LHCN-M2 (cell line): ENCODE measurements at regions not wholly inside any gene's neighbourhood (a gene's known extent, or its start where the extent isn't known, plus 50 kb on each side); places are given as distances from the start of the nearest gene placed in this dataset.
A peak's percentile ranks its signal among the peaks of the same experiment; 100 is the strongest.

Source experiments
- DNase-seq: peaks from one replicate; pipeline ENCODE4 v3.0.0-alpha.2; 2012; ENCODE audit warnings: low read depth

DNA sequence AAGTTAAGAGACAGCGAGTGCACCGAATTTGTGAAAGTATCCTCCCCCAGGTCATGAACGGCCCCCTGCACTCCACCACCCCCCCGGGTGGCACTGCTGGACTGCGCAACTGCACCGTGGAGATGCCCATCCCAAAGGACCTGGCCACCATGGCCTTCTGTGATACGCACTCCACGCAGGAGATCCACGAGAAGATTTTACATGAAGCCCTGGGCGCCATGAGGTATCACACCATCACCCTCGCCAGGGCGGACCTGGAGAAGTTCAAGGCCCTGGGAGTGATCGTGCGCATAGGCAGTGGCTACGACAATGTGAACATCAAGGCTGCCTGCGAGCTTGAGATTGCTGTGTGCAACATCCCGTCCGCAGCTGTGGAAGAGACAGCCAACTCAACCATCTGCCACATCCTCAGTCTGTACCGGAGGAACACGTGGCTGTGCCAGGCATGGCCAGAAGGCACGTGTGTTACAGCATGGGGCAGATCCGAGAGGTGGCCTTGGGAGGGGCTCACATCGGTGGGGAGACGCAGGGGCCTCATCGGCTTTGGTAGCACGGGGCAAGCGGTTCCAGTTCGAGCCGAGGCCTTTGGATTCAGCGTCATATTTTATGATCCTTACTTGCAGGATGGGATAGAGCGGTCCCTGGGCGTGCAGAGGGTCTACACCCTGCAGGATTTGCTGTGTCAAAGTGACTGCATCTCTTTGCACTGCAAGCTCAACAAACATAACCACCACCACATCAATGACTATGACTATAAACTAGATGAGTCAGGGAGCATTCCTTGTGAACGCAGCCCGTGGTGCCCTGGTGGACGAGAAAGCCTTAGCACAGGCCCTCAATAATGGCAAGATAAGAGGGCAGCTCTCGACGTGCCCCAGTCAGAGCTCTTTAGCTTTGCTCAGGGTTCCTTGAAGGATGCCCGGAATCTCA is 290.8 kb upstream of the MC4R start:
- DNase-seq = no peak

DNA sequence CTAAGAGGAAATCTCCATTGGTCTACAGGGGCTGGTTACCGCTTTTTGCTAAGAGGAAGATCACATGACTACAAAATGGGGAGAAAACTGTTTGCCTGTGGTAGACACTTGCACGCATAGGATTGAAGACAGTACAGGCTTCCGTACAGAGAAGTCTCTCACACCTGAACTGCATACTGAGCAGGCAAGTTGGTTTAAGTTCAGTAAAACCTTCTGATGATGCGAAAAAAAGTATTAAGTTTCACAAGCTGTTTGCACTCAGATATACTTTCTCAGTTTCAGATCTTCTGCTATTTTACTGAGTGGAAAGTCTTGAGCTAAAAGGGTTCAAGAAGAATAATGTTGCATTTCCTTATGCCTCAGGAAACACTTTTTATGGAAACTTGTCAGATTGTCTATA is 292.2 kb upstream of the MC4R start:
- DNase-seq = no peak

DNA sequence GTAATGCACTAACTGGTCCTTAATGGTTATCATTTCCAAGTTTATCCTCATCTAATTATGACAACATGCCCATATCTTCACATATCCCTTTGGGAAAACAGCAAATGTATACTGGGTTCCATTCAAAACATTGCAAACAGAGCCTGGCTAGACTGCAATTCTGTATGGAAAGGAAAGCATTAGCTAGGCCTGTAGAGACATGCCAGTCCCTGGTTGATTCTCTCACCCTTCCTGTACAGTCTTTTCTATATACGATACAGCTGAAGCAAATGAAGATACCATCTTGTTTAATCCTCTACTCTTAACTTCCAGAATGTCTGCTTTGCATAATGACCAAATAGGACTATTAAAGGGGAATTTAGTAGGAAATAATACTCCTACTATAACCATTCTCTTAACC is 294.4 kb upstream of the MC4R start:
- DNase-seq = no peak

DNA sequence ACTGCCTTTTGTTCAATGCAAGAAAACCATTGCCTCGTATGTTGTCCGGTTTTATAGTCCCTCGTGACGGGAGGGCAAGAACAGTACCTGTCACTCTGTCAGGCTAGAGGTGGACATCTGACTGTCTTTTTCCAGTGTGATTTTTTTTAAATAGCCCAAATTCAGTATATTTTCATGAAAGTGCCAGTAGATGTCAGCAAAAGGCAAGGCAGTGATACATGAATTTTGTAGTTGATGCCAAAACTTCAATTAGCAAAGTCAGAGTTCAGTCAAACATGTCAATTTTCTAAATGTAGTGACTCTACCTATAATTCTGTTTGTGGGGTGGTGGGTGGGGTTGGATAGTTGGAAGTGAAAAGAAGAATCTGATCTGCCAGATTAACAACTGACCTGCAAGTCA is 296.0 kb upstream of the MC4R start:
- DNase-seq = no peak

DNA sequence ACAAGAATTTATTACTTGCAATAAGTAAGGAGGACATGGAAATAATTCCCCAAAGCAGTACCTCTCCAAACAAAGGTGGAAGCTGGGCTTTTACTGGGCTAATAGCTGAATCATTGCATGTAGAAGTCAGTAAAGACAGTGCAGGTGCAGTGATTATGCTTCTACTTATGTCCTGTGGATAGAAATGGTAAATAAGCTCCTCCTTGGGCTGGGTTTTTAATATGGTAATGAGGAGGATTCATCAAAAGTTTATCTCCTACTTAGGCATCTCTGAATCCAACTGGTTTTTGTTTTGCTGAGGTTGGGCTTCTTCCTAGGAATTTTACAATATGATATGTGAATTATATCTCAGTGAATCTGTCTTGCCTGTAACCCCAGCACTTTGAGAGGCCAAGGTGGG is 297.4 kb upstream of the MC4R start:
- no peak for DNase-seq

DNA sequence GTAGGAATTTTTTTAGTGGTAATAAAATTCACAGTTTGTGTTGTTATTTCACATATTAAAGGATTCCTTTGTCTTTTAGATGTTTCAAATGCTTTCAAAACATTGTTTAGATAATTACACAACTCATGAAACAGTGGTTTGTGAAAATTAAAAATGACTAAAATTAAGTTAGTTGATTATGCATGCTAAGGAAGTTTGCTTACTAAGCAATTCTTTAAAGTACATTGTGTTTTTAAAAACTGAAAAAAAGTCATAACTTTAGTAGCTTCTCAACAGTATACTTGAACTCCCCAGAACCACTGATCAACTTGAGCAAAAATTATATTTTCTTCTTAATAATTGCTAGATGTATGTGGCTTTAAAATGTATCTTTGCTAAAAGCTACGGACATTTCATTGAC is 298.4 kb upstream of the MC4R start:
- no peak for DNase-seq

DNA sequence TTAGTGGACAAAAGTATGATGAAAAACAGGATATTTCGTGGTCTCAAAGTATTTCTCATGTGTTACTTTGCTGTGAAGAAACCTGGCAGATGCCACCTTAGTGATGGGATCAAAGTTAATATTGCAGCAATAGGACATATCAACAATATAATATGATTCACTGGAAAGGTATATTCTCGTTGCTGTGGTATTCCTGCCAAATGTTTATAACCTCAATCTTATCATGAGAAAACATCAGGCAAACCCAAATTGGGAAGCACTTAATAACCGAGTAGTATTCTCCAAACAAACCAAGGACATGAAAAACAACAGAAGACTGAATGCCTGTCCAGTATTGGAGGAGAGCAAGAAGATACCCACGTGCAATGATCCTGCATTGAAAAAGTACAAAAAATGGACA is 302.6 kb upstream of the MC4R start:
- DNase-seq = no peak

DNA sequence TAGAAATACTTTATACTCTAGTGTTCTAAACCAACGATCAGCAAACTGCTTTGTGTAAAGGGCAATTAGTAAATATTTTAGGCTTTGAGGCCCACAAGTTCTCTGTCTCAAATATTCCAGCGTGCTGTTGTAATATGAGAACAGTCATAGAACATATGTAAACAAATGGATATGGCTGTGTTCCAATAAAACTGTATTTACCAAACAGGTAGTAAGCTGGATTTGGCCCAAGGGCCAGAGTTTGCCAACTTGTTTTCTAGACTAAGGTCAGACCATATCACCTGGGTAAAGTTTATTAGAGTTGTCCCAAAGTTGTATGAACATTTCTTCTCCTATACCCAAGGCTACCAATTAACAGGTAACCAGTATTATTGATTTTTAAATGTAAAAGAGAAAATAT is 303.2 kb upstream of the MC4R start:
- DNase-seq = no peak

DNA sequence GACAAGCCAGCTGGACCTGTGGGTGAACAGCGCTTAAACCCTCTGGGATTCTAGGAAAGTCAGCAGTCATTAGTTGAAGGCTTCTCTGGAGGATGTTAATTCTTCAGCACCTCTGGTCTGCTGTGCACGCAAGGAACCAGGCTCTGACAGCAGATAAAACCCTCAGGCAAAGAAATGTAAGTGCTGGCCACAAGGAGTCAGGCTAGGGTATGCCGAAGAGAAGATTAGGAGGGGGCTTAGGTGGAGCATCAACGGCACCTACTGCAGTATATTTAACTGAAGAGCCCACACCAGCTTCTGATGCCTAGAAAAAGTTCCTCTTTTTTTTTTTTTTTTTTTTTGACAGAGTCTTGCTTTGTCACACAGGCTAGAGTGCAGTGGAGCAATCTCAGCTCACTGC is 304.2 kb upstream of the MC4R start:
- no peak for DNase-seq

DNA sequence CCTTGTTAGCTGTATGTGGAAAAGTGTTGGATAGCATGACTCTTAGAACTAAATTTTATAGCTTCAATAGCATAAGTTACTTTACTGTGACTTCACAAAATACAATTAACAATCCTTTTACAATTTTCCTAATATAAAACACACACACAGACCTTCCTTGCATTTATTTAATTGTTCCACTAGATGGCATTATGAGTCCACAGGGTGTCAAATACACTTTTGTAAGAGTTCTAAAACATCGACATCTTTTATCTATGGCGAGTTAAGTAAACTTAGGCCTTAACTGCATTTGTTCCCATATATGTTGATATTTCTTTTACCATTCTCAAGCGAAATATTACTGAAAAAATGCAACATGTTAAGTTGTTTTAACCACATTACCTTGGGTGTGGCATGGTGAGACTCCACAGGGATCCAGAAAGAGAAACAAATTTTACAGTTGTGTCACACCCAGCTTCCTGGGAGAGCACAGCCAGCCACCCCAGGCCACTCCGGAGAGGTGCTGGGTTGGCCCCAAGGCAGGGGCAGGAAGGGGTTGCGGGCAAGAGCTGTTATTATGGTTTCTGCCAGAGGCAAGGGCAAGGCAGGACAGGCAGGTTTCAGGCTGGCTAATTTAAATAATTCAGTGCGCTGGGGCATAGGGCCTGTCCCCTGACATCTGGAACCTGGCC is 312.4 kb upstream of the MC4R start:
- DNase-seq = peak; percentile 21

DNA sequence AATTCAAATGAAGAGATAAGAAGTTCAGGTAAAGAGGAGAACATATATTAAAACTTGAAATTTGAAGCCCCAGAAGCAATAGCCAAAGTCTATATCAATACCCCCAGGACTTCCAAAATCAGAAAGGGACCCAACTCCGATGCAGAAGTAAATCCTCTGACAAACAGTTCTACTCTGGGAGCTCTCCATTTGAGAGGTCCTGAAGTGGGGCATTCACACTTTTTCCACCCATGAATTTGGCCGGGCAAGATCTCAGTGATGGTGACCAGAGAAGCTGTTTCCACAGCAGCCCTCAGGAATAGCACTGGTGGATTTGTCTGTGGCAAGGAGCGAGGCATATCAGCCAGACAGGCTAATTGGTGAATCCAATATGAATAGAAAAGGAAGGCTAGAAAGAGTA is 313.6 kb upstream of the MC4R start:
- no peak for DNase-seq

DNA sequence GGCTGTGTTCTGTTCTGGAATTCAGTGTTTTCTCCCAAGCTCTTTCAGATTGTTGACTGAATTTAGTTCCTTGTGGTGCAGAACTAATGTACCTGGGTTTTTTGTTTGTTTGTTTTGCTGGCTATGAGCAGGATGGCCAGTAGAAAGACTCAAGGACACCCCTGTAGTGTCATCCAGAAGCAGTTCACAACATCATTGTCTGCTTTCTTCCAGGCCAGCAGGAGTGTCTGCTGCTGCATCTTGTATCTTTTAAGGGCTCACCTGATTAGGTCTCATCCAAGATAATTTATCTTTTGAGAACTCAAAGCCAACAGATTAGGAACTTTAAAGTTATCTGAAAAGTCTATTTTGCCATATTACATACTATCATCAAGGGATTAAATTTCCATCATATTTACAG is 318.5 kb upstream of the MC4R start:
- DNase-seq = no peak

DNA sequence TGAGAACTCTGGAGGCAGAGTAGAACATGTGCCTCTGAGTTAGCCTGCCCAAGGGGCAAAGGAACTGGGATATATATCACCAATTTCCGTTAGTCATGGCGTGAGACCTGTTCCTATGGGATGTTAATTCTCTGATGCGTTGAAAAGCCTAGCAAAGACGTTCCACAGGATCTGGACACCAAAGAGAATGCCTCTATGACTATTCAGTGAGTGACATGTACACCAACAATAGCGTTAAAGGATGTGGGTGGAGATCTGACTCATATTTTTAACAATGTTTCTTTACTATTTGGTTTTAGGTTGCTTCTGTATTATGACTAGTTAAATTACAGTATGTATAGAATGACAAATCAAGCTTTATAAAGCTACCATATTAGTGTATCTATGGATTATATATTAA is 320.9 kb upstream of the MC4R start:
- peak; percentile 11 for DNase-seq

DNA sequence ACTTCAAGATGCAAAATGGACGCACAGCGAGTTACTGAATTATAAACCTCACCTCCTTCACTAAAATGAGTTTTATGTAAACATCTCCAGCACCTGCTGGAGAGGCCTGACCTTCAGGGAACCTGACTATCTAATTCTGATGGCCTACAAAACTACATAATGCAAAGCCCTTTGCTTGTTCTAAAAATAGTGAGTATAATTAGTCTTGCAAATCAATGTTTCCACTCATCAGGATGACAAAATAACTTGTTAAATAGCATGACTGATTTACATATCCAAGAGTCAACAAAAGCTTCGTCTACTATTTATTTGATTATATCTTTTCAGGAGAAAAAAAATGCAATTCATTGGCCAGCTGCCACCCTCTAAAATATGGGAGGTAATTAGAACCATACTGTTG is 326.3 kb upstream of the MC4R start:
- DNase-seq = no peak

DNA sequence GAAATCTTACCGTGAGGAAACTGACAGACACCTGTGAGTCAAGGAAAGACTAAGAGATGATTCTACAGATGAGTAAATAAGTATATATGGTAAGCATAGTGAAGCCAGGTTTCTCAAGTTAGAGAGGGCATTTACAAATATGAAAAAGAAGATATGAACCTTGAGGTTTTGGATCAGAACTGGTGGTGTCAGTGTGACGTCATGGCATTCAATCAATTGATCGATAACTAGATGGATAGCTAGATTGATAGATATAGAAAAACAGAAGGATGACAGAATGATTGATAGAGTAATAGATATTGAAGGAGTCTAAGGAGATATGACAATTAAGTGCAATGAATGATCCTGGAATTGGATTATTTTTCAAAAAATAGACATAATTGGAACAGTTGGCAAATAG is 350.2 kb upstream of the MC4R start:
- no peak for DNase-seq

DNA sequence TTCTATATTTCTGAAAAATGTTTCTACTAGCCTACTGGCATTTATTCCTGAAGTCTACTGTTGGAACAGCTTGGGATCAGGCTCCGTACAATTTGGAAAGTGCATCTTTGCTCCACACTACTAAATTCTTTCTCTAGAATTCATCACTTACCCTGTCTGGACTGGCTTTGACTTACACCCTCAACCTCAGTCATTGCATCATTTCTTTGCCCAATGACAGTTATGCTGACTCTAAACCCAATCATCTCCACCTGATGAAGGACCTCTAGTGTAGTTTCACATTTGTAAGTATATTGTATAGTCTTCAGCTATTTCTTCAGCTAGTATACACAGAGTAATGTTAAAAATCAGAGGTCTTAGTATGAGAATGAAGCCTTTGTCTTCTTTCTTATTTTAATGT is 359.6 kb upstream of the MC4R start:
- no peak for DNase-seq

DNA sequence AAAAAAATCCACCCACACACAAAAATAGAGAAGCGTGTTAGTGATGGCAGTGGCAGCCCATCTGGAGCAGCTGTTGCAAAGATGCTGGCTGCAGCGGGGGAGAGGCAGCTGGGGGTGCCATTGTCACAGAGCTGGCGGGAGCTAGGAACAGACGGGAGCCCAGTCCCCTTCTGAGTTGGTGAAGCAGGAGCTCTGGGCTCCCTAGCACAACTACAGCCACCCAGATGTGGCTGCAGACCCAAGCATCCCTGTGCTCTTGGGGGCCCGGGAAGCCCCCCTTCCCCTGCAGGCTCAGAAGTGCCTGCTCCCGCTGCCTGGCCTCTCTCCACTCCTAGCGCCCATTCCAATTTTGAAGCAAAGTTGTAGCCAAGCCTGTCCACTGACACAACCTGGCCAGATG is 366.6 kb upstream of the MC4R start:
- no peak for DNase-seq

DNA sequence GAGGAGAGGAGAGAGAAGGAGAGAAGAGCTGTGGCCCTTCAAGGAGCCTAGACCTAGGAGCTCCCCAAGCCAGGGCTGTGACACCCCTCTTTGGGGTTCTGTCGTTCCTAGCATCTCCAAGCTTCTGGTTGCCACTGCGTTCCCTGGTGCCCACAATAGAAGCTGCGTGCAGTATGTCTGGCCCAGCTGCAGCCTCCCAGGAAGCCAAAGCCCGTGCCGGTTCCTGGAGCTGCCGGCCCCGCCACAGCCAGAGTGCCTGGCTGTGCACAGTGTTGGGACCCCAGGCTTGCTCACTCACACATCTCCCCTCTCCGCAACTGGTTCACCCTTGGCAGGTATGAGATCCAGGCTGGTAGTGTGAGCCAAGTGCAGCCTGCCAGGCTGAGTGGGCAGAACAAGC is 367.7 kb upstream of the MC4R start:
- no peak for DNase-seq

DNA sequence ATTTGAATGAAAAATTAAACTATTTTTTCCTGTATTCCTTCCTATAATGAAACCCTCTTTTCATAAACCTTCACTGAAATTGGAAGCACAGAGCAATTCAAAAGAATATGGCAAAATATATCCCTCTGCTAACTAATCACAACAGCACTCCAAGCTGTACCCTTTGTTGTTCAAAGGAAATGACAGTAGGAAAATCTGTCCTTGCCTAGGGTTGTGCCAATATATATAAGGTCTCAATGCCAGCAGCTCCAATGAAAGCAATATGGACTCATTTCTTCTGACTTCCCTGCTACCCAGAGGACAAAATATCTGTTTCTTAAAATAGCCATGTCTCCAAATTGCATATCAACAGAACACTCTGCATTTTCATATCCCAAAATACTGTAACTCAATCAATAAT is 373.9 kb upstream of the MC4R start:
- DNase-seq = no peak

DNA sequence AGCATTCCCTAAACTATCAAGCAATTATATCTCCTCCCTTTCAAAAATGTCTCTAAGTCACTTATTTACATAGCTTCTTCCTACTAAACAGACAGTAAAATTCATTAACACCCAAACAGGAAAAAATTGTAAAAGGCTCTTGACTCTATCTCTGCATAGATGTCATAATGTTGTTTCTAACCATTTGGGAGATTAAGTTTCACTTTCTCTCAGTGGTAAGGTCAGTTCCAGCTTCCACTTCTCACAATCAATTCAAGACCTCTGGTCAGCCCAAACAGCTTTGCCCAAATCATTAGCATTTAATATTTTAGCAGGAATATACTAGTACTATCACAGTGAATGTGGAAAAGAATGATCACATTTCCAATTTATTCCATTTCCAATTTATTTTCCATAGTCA is 374.3 kb upstream of the MC4R start:
- DNase-seq = no peak

DNA sequence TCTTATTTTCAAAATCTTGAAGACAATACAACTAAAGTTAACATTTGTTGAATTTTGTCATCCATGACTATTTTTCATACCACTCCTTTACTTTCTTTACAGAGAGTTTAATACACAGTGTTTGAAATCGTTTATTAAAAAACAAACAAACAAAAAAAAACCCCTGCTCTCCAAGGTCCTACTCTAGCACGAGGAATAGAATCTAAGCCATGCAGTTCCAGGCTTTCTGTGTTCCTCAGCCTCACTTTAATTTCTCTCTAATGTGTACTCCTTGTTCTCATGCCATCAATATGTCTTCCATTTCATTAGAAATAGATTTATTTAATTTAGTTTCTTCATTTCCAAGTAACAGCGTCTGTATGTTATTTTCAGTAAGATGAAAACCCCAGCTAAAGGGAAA is 381.2 kb upstream of the MC4R start:
- DNase-seq = no peak

DNA sequence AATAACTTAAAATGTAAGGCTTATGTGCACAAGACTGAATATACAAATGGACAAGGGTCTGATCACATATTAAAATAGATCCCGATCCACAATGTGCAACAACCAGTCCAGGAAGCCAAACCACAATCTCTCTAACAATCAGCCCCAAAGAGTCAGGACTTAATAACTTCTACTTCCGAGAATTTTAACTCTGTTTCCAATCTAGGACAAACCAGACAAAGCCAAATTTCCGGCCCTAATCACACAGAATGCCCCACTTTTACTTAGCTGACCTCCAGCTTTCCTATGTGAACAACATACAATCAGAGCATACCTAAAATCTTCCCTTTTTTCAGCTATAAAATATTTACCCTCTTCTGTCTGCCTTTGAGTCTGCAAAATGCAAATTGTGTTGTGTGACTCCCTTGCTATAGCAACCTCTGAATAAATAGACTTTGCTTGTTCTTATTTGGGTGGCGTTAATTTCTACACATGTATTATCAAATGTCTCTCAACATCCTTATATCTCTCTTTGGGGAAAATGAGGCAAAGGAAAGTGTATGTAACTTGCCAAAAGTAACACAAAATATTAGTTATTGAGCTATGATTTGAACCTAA is 381.9 kb upstream of the MC4R start:
- no peak for DNase-seq

DNA sequence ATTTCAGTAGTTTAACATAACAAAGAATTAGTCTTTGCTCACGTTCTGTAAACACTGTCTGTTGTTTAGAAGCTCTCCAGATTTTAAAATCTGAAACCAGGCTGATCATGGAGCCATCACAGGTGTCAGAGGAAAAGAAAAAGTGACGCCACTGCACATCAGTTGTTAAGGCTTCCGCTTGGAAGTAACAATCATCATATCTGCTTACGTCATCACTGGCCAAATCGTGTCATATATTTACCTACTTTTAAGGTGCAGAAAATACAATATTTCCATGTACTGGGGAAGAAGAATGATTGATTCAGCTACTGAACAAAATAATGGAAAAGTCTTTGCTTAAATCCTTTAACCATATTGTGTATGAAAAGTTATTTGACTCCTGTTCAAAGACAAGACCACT is 382.6 kb upstream of the MC4R start:
- DNase-seq = no peak
